A673 (cell line): ENCODE measurements at regions not wholly inside any gene's neighbourhood (a gene's known extent, or its start where the extent isn't known, plus 50 kb on each side); places are given as distances from the start of the nearest gene placed in this dataset.
"Not testable (repeated sequence)": the region's sequence is repeated elsewhere in the genome, so short reads cannot be mapped to it uniquely, and the experiment has no call there.

Source experiments
- BruUV-seq: library from RNA; stranded (reverse); fragments of 400-500 nt; replicated peaks from 2 replicates; lab custom pipeline; 2021; lab: Mats Ljungman, UMichigan
- CTCF ChIA-PET: fragments of 300-600 bp; sonication (Branson Sonifier 250); formaldehyde crosslinking; loops from one replicate; lab custom pipeline; 2022; ENCODE audit warnings: antibody characterized with exemption; lab: Charles Lee
- POLR2A ChIA-PET: fragments of 300-600 bp; sonication (Branson Sonifier 250); formaldehyde crosslinking; loops from one replicate; lab custom pipeline; 2022; ENCODE audit warnings: antibody characterized with exemption; ENCODE audit not compliant: low non-redundant PET; lab: Charles Lee
- DNase-seq: peaks from one replicate; pipeline ENCODE4 v3.0.0-alpha.2; 2015; ENCODE audit warnings: low spot score
- H3K27ac ChIP-seq: fragments of 200-600 bp; sonication (generic); 2 replicates; pipeline ENCODE4 v1.5.1; 2016; ENCODE audit warnings: mixed run types, low read depth, mild to moderate bottlenecking, mixed read lengths, antibody characterized with exemption, low read length; ENCODE audit not compliant: poor library complexity, severe bottlenecking
- H3K27me3 ChIP-seq: fragments of 200-600 bp; sonication (generic); replicated peaks from 2 replicates; pipeline ENCODE4 v1.6.1; 2017; ENCODE audit warnings: mixed run types, low read depth, mild to moderate bottlenecking, mixed read lengths, antibody characterized with exemption, low read length; ENCODE audit not compliant: insufficient read depth, poor library complexity
- H3K36me3 ChIP-seq: fragments of 200-600 bp; sonication (generic); 2 replicates; pipeline ENCODE4 v1.6.1; 2016; ENCODE audit warnings: mixed run types, mild to moderate bottlenecking, mixed read lengths, antibody characterized with exemption, low read length; ENCODE audit not compliant: insufficient read depth, poor library complexity, severe bottlenecking
- H3K4me1 ChIP-seq: fragments of 200-600 bp; sonication (generic); 2 replicates; pipeline ENCODE4 v1.6.1; 2017; ENCODE audit warnings: mixed run types, mild to moderate bottlenecking, mixed read lengths, antibody characterized with exemption, low read length; ENCODE audit not compliant: insufficient read depth, poor library complexity, severe bottlenecking
- H3K4me3 ChIP-seq: fragments of 200-600 bp; sonication (generic); 2 replicates; pipeline ENCODE4 v1.5.1; 2016; ENCODE audit warnings: low read depth, mixed run types, mild to moderate bottlenecking, mixed read lengths, low read length; ENCODE audit not compliant: poor library complexity, severe bottlenecking
- H3K9me3 ChIP-seq: fragments of 200-600 bp; sonication (generic); 2 replicates; pipeline ENCODE4 v1.6.1; 2016; ENCODE audit warnings: mixed run types, low read depth, mild to moderate bottlenecking, mixed read lengths, antibody characterized with exemption, low read length; ENCODE audit not compliant: poor library complexity, severe bottlenecking
- EZH2 ChIP-seq: fragments of 200-600 bp; sonication (generic); IDR thresholded peaks from 2 replicates; pipeline ENCODE4 v1.6.1; 2017; ENCODE audit warnings: borderline replicate concordance, low read depth, mild to moderate bottlenecking, mixed read lengths, antibody characterized with exemption, low read length; ENCODE audit not compliant: poor library complexity, severe bottlenecking
- intact Hi-C: fragments of 100-400 bp; cut with micrococcal nuclease; formaldehyde crosslinking; loops from one replicate; pipeline ENCODE4 v1.10.0; 2022; ENCODE audit not compliant: unreplicated experiment
- TF ChIP-seq, protein P1 (sequence below): fragments of 300-800, 200-600 bp; sonication (generic); conservative IDR thresholded peaks from 2 replicates; pipeline ENCODE4 v1.5.1; 2017; ENCODE audit warnings: low read depth, mild to moderate bottlenecking, antibody characterized with exemption, low read length, moderate library complexity, mixed read lengths

DNA sequence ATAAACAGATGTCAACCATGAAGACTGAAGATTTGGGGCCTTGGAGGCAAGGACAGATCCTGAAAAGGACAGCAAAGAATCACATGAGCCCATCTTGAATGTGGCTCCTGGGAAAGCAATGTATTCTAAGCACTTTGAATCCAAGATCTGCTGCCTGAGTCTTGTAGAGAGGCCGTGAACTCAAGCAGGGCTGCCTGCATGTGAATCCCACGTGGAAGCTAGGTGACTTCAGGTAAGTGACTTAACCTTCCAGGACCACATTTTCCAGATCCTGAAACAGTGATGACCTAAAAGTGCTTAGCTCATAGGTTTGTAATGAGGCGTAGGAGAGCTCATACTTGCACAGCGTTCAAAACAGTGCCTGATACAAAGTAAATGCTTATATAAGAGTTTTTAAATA, 373.0 kb upstream of the SALL1 start:
- Histone ChIP-seq H3K27me3 (no peaks in the 10 kb centered on the region), H3K36me3 (no peaks in the 10 kb centered on the region), H3K4me3 (no peak overlapping the region), H3K27ac (no peak overlapping the region), H3K9me3 (no peaks in the 10 kb centered on the region), H3K4me1 (peaks cover 4% of the 10 kb centered on the region)
- intact Hi-C loops = no loop called here
- ChIA-PET CTCF (no interaction called here), POLR2A (no interaction called here)
- TF ChIP-seq, protein P1, sequence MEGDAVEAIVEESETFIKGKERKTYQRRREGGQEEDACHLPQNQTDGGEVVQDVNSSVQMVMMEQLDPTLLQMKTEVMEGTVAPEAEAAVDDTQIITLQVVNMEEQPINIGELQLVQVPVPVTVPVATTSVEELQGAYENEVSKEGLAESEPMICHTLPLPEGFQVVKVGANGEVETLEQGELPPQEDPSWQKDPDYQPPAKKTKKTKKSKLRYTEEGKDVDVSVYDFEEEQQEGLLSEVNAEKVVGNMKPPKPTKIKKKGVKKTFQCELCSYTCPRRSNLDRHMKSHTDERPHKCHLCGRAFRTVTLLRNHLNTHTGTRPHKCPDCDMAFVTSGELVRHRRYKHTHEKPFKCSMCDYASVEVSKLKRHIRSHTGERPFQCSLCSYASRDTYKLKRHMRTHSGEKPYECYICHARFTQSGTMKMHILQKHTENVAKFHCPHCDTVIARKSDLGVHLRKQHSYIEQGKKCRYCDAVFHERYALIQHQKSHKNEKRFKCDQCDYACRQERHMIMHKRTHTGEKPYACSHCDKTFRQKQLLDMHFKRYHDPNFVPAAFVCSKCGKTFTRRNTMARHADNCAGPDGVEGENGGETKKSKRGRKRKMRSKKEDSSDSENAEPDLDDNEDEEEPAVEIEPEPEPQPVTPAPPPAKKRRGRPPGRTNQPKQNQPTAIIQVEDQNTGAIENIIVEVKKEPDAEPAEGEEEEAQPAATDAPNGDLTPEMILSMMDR = no peak
- no peak for TF ChIP-seq EZH2
- no TSS peak for BruUV-seq
- no peak for DNase-seq

DNA sequence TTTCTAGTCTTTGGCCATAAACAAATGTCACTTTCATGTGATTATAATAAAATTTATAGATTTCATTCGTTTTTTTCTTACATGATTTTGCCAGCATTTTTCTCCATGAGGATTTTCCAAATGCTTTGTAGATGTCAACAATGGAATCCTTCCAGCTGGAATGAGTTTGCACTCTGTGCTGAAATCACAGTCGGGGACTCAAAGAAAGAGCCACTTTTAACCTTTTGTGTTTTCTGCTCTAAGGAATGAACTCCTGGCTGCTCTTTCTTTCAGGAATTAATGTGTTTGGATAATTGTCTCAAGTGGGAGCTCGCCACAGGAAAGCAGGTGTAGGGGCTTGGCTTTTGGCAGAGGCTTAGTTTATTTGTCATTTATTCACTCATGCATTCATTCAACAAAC, 372.3 kb upstream of the SALL1 start:
- Histone ChIP-seq H3K4me1 (peaks cover 4% of the 10 kb centered on the region), H3K36me3 (no peaks in the 10 kb centered on the region), H3K27ac (no peak overlapping the region), H3K9me3 (no peaks in the 10 kb centered on the region), H3K27me3 (no peaks in the 10 kb centered on the region), H3K4me3 (no peak overlapping the region)
- no peak for DNase-seq
- CTCF ChIA-PET = no interaction called here
- TF ChIP-seq, protein P1 = no peak
- no peak for TF ChIP-seq EZH2
- POLR2A ChIA-PET = no interaction called here
- BruUV-seq = no TSS peak
- intact Hi-C loops = no loop called here

DNA sequence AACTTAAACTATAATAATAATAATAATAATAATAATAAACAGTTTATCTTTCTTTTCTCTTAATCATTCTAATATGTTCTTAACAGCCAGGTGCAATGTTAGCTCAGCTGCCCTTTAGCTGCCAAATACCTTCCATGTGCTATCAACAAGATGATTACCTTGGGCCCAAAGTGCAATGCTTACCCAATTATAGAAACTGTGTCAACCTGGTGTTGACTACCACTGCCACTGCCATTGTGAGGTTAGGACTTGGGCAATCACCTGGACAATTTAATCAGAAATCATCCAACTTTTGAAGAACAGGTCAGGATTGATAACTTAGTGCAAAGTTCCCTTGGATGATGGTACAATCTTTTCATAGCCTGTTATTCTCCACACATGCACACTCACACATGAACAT, 371.8 kb upstream of the SALL1 start:
- Histone ChIP-seq H3K9me3 (no peaks in the 10 kb centered on the region), H3K27me3 (no peaks in the 10 kb centered on the region), H3K27ac (no peak overlapping the region), H3K36me3 (no peaks in the 10 kb centered on the region), H3K4me1 (peaks cover 4% of the 10 kb centered on the region), H3K4me3 (no peak overlapping the region)
- ChIA-PET POLR2A (no interaction called here), CTCF (no interaction called here)
- TF ChIP-seq, protein P1 = no peak
- no peak for TF ChIP-seq EZH2
- BruUV-seq = no TSS peak
- DNase-seq = no peak
- intact Hi-C loops = no loop called here

DNA sequence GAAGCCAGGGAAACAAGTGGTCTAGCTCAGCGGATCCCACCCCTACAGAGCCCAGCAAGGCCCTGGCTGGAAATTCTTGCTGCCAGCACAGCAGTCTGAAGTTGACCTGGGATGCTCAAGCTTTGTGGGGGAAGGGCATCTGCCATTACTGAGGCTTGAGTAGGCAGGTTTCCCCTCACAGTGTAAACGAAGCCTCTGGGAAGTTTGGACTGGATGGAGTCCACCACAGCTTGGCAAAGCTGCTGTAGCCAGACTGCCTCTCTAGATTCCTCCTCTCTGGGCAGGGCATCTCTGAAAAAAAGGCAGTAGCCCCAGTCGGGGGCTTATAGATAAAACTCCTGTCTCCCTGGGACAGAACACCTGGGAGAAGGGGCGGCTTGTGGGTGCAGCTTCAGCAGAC, 365.9 kb upstream of the SALL1 start:
- DNase-seq, H3K27me3 ChIP-seq, intact Hi-C loops, CTCF ChIA-PET, POLR2A ChIA-PET, BruUV-seq, H3K9me3 ChIP-seq, H3K27ac ChIP-seq, H3K4me3 ChIP-seq, H3K36me3 ChIP-seq, H3K4me1 ChIP-seq: not testable (repeated sequence)
